Natural killer cell (primary cell): ENCODE measurements at regions not wholly inside any gene's neighbourhood (a gene's known extent, or its start where the extent isn't known, plus 50 kb on each side); places are given as distances from the start of the nearest gene placed in this dataset.

Source experiments
- ATAC-seq, 3 donors: fragments of 150-1000 bp in 2 of 3; fragments of 200-7000 bp in 1 of 3; cut with Tn5 transposase; 1 replicate in 1 of 3; 2 replicates in 2 of 3; pipeline ENCODE4 v1.10.0; 2021; ENCODE audit warnings: mild to moderate bottlenecking in 2 of 3, moderate library complexity in 2 of 3
- DNase-seq, 2 donors: peaks; one replicate each; pipeline versions ENCODE4 v3.0.0 to v3.0.0-alpha.2; 2013 to 2021; ENCODE audit warnings: mixed read lengths in 1 of 2
- H3K27ac ChIP-seq: one replicate; pipeline ENCODE4 v1.5.1; 2013; ENCODE audit warnings: mild to moderate bottlenecking, low read length
- H3K27me3 ChIP-seq: one replicate; pipeline ENCODE4 v1.6.1; 2013; ENCODE audit warnings: low read length; ENCODE audit not compliant: control insufficient read depth, insufficient read depth
- H3K36me3 ChIP-seq: one replicate; pipeline ENCODE4 v1.6.1; 2013; ENCODE audit warnings: low read length; ENCODE audit not compliant: control insufficient read depth, insufficient read depth
- H3K4me1 ChIP-seq: one replicate; pipeline ENCODE4 v1.6.1; 2013; ENCODE audit warnings: low read length; ENCODE audit not compliant: control insufficient read depth, insufficient read depth
- H3K4me3 ChIP-seq: one replicate; pipeline ENCODE4 v1.5.1; 2013; ENCODE audit warnings: low read length
- H3K9me3 ChIP-seq: one replicate; pipeline ENCODE4 v1.6.1; 2013; ENCODE audit warnings: low read length; ENCODE audit not compliant: control insufficient read depth, insufficient read depth
- H3K27ac Mint-ChIP-seq, 2 donors: one replicate each; pipeline ENCODE4 v1.8.0; 2022; ENCODE audit warnings: mild to moderate bottlenecking in 2 of 2, mixed read lengths in 2 of 2, moderate library complexity in 1 of 2
- H3K27me3 Mint-ChIP-seq, 2 donors: one replicate each; pipeline ENCODE4 v1.8.0; 2022; ENCODE audit warnings: low read depth in 2 of 2, mixed read lengths in 2 of 2
- H3K36me3 Mint-ChIP-seq: one replicate; pipeline ENCODE4 v1.8.0; 2022; ENCODE audit warnings: mixed read lengths
- H3K4me1 Mint-ChIP-seq, 2 donors: one replicate each; pipeline ENCODE4 v1.8.0; 2022; ENCODE audit warnings: mixed read lengths in 2 of 2
- H3K4me3 Mint-ChIP-seq: one replicate; pipeline ENCODE4 v1.8.0; 2022; ENCODE audit warnings: mild to moderate bottlenecking, moderate library complexity, mixed read lengths
- H3K9me3 Mint-ChIP-seq, 2 donors: one replicate each; pipeline ENCODE4 v1.8.0; 2022; ENCODE audit warnings: mixed read lengths in 2 of 2
- CTCF ChIP-seq: fragments of 200-600 bp; IDR thresholded peaks from one replicate; pipeline ENCODE4 v1.8.0; 2022; ENCODE audit warnings: antibody characterized with exemption
- WGBS: methylation state at CpG from one replicate; pipeline ENCODE4 v1.1.7; 2013; ENCODE audit warnings: missing lambda C conversion rate; ENCODE audit not compliant: insufficient coverage; 5-methylcytosine and 5-hydroxymethylcytosine counted together
- intact Hi-C: fragments of 100-400 bp; cut with micrococcal nuclease; formaldehyde crosslinking; loops from one replicate; pipeline ENCODE4 v1.14.2; 2022

GRCh38 chr13:80881495-80881894, 540.6 kb upstream of the SPRY2 start:
- no peaks in the 10 kb centered on the region for H3K36me3 ChIP-seq
- intact Hi-C loops, result no loop called here
- peaks cover 13 to 19% of the 10 kb centered on the region in 2 donors for H3K27me3 Mint-ChIP-seq
- no peak for DNase-seq
- no peak for TF ChIP-seq CTCF
- H3K4me1 ChIP-seq, result no peaks in the 10 kb centered on the region
- no peak overlapping the region for H3K27ac Mint-ChIP-seq
- ATAC-seq, result no peak
- H3K27me3 ChIP-seq, result no peaks in the 10 kb centered on the region
- no peak overlapping the region for H3K4me3 Mint-ChIP-seq
- no peaks in the 10 kb centered on the region for H3K9me3 ChIP-seq
- H3K4me3 ChIP-seq, result no peak overlapping the region
- H3K4me1 Mint-ChIP-seq, result no peaks in the 10 kb centered on the region
- no peak overlapping the region for H3K27ac ChIP-seq
- H3K36me3 Mint-ChIP-seq, result no peaks in the 10 kb centered on the region
- no peaks in the 10 kb centered on the region for H3K9me3 Mint-ChIP-seq

GRCh38 chr13:80881034-80881433, 540.1 kb upstream of the SPRY2 start:
- Histone ChIP-seq H3K4me1 (no peaks in the 10 kb centered on the region), H3K27me3 (no peaks in the 10 kb centered on the region), H3K36me3 (no peaks in the 10 kb centered on the region), H3K4me3 (no peak overlapping the region), H3K9me3 (no peaks in the 10 kb centered on the region), H3K27ac (no peak overlapping the region)
- no peaks in the 10 kb centered on the region for H3K36me3 Mint-ChIP-seq
- DNase-seq, result no peak
- H3K27me3 Mint-ChIP-seq, result peaks cover 9 to 14% of the 10 kb centered on the region in 2 donors
- no peak for TF ChIP-seq CTCF
- intact Hi-C loops, result no loop called here
- H3K4me3 Mint-ChIP-seq, result no peak overlapping the region
- H3K9me3 Mint-ChIP-seq, result no peaks in the 10 kb centered on the region
- no peak overlapping the region for H3K27ac Mint-ChIP-seq
- H3K4me1 Mint-ChIP-seq, result no peaks in the 10 kb centered on the region
- no CpG with 5 or more reads among the region's 1 CpG for WGBS
- no peak for ATAC-seq

GRCh38 chr13:80877944-80878241, 537.0 kb upstream of the SPRY2 start:
- H3K36me3 ChIP-seq, result no peaks in the 10 kb centered on the region
- DNase-seq, result no peak
- Mint-ChIP-seq H3K27me3 (peaks cover 5 to 15% of the 10 kb centered on the region in 2 donors), H3K9me3 (no peaks in the 10 kb centered on the region), H3K4me1 (peaks cover 12 to 16% of the 10 kb centered on the region in 2 donors), H3K27ac (no peak overlapping the region), H3K36me3 (no peaks in the 10 kb centered on the region), H3K4me3 (no peak overlapping the region)
- intact Hi-C loops, result no loop called here
- peaks cover 4% of the 10 kb centered on the region for H3K4me1 ChIP-seq
- H3K9me3 ChIP-seq, result no peaks in the 10 kb centered on the region
- H3K4me3 ChIP-seq, result no peak overlapping the region
- ATAC-seq, result no peak
- no peaks in the 10 kb centered on the region for H3K27me3 ChIP-seq
- H3K27ac ChIP-seq, result no peak overlapping the region
- TF ChIP-seq CTCF, result no peak

GRCh38 chr13:80877209-80877943, 536.5 kb upstream of the SPRY2 start:
- Mint-ChIP-seq H3K36me3 (no peaks in the 10 kb centered on the region), H3K27ac (no peak overlapping the region), H3K4me3 (no peak overlapping the region), H3K9me3 (no peaks in the 10 kb centered on the region), H3K4me1 (peaks cover 12 to 16% of the 10 kb centered on the region in 2 donors), H3K27me3 (peaks cover 5 to 15% of the 10 kb centered on the region in 2 donors)
- Histone ChIP-seq H3K4me3 (no peak overlapping the region), H3K36me3 (no peaks in the 10 kb centered on the region), H3K9me3 (no peaks in the 10 kb centered on the region), H3K27me3 (no peaks in the 10 kb centered on the region), H3K4me1 (peaks cover 4% of the 10 kb centered on the region), H3K27ac (no peak overlapping the region)
- 87% methylated on average over 1 of the region's 3 CpGs for WGBS
- DNase-seq (no peak), ATAC-seq (no peak)
- intact Hi-C loops, result no loop called here
- TF ChIP-seq CTCF, result no peak
